ENCODE measurements at regions not wholly inside any gene's neighbourhood (a gene's known extent, or its start where the extent isn't known, plus 50 kb on each side); places are given as distances from the start of the nearest gene placed in this dataset.

DNA sequence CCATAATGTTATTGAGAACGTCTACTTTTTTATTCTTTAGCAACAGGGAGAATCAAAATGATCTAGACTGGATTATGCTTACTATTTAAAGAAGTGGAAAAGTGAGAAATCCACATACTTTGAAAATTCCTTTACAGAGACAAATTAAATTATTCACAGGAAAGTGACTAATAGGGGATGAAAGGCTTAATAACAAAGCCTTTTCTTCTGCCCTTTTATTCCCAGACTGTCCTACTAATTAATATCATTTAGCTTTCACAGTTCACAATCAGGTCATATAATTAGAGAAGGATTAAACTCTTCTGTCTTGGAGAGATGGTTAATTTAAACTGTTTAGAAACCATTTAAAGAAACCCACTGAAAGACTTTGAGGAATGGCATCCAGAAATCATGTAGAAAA is 58.8 kb downstream of the ARL4A start (continued):
- TF ChIP-seq GABPA (IDR thresholded peaks at IDR 0.05; ENCODE audit: low read depth), result no peak
- TF ChIP-seq YBX1 (IDR thresholded peaks at IDR 0.05), result no peak
- TF ChIP-seq POLR2A (IDR thresholded peaks at IDR 0.05; ENCODE audit: low read depth, low read length), result no peak
- no peak for TF ChIP-seq BCL11A (IDR thresholded peaks at IDR 0.05; ENCODE audit: low read depth, low read length)
- TF ChIP-seq FOS (IDR thresholded peaks at IDR 0.05; ENCODE audit: borderline replicate concordance, extremely low read depth, insufficient read length), result no peak
- no peak for TF ChIP-seq POLR2AphosphoS2 (IDR thresholded peaks at IDR 0.05; ENCODE audit: low read depth, low read length)
- no peak for TF ChIP-seq RB1 (IDR thresholded peaks at IDR 0.05; ENCODE audit: borderline replicate concordance)

DNA sequence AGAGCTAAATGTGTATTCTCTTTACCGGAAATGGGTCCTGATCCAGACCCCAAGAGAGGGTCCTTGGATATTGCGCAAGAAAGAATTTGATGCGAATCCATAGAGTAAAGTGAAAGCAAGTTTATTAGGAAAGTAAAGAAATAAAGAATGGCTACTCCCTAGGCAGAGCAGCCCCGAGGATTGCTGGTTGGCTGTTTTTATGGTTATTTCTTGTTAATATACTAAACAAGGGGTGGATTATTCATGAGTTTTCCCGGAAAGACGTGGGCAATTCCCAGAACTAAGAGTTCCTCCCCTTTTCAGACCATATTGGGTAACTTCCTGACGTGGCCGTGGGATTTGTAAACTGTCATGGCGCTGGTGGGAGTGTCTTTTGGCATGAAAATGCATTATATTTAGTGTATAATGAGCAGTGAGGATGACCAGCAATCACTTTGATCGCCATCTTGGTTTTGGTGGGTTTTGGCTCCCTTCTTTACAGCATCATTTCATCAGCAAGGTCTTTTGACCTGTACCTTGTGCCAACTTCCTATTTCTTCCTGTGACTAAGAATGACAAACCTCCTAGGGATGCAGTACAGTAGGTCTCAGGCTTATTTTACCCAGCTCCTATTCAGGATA is 60.4 kb downstream of the ARL4A start:
- Histone ChIP-seq H3K9me3 (replicated peaks; ENCODE audit: control insufficient read depth, insufficient read depth, low read length) (no peaks in the 10 kb centered on the region), H3K27ac (ENCODE audit: control insufficient read depth, insufficient read depth) (no peak overlapping the region), H3K4me2 (ENCODE audit: control insufficient read depth, insufficient read depth) (no peak overlapping the region), H4K20me1 (ENCODE audit: control insufficient read depth, insufficient read depth) (no peaks in the 10 kb centered on the region), H3K9ac (ENCODE audit: control insufficient read depth, insufficient read depth, low read length) (no peak overlapping the region), H3K4me3 (no peak overlapping the region), H3K79me2 (ENCODE audit: control insufficient read depth, insufficient read depth, low read length) (no peaks in the 10 kb centered on the region), H3K27me3 (replicated peaks in 1 of 2; ENCODE audit: control insufficient read depth in 2 of 2, insufficient read depth in 2 of 2, low read length in 1 of 2) (no peaks in the 10 kb centered on the region), H2AFZ (ENCODE audit: control insufficient read depth, low read depth, low read length) (no peak overlapping the region), H3K4me1 (ENCODE audit: control insufficient read depth, insufficient read depth, low read length) (no peaks in the 10 kb centered on the region), H3K36me3 (ENCODE audit: control insufficient read depth in 2 of 2, insufficient read depth in 2 of 2, low read length in 1 of 2) (no peaks in the 10 kb centered on the region)
- SMC1A ChIA-PET (ENCODE audit: uncharacterized antibody, unreplicated experiment), result interaction anchor here (1.2 kb wide), 1 partner anchor 28 kb away, joined by 5 read pairs; no protein-coding TSS in a partner anchor
- intact Hi-C loops (cut with micrococcal nuclease; ENCODE audit: unreplicated experiment), result no loop called here
- DNase-seq (ENCODE audit: low read depth, low spot score) (no peak), FAIRE-seq (no peak), ATAC-seq (no peak)
- RAD21 ChIA-PET (ENCODE audit: unreplicated experiment), result no interaction called here
- TF ChIP-seq, protein P1, sequence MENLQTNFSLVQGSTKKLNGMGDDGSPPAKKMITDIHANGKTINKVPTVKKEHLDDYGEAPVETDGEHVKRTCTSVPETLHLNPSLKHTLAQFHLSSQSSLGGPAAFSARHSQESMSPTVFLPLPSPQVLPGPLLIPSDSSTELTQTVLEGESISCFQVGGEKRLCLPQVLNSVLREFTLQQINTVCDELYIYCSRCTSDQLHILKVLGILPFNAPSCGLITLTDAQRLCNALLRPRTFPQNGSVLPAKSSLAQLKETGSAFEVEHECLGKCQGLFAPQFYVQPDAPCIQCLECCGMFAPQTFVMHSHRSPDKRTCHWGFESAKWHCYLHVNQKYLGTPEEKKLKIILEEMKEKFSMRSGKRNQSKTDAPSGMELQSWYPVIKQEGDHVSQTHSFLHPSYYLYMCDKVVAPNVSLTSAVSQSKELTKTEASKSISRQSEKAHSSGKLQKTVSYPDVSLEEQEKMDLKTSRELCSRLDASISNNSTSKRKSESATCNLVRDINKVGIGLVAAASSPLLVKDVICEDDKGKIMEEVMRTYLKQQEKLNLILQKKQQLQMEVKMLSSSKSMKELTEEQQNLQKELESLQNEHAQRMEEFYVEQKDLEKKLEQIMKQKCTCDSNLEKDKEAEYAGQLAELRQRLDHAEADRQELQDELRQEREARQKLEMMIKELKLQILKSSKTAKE (IDR thresholded peaks at IDR 0.05; ENCODE audit: low read depth, poor library complexity, severe bottlenecking), result no peak
- no peak for TF ChIP-seq TCF7 (IDR thresholded peaks at IDR 0.05; ENCODE audit: borderline replicate concordance)
- no peak for TF ChIP-seq JUNB (IDR thresholded peaks at IDR 0.05)
- TF ChIP-seq, protein P2, sequence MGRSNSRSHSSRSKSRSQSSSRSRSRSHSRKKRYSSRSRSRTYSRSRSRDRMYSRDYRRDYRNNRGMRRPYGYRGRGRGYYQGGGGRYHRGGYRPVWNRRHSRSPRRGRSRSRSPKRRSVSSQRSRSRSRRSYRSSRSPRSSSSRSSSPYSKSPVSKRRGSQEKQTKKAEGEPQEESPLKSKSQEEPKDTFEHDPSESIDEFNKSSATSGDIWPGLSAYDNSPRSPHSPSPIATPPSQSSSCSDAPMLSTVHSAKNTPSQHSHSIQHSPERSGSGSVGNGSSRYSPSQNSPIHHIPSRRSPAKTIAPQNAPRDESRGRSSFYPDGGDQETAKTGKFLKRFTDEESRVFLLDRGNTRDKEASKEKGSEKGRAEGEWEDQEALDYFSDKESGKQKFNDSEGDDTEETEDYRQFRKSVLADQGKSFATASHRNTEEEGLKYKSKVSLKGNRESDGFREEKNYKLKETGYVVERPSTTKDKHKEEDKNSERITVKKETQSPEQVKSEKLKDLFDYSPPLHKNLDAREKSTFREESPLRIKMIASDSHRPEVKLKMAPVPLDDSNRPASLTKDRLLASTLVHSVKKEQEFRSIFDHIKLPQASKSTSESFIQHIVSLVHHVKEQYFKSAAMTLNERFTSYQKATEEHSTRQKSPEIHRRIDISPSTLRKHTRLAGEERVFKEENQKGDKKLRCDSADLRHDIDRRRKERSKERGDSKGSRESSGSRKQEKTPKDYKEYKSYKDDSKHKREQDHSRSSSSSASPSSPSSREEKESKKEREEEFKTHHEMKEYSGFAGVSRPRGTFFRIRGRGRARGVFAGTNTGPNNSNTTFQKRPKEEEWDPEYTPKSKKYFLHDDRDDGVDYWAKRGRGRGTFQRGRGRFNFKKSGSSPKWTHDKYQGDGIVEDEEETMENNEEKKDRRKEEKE (IDR thresholded peaks at IDR 0.05), result no peak
- no peak for TF ChIP-seq POLR2AphosphoS5 (IDR thresholded peaks at IDR 0.05; ENCODE audit: low read length)
- TF ChIP-seq TARDBP (IDR thresholded peaks at IDR 0.05; ENCODE audit: borderline replicate concordance), result no peak
- TF ChIP-seq, protein P3, sequence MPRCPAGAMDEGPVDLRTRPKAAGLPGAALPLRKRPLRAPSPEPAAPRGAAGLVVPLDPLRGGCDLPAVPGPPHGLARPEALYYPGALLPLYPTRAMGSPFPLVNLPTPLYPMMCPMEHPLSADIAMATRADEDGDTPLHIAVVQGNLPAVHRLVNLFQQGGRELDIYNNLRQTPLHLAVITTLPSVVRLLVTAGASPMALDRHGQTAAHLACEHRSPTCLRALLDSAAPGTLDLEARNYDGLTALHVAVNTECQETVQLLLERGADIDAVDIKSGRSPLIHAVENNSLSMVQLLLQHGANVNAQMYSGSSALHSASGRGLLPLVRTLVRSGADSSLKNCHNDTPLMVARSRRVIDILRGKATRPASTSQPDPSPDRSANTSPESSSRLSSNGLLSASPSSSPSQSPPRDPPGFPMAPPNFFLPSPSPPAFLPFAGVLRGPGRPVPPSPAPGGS (IDR thresholded peaks at IDR 0.05; ENCODE audit: borderline replicate concordance, insufficient read depth, low read depth, low read length, poor library complexity, severe bottlenecking), result no peak
- TF ChIP-seq POLR2A (IDR thresholded peaks at IDR 0.05; ENCODE audit: low read depth, low read length), result no peak
- TF ChIP-seq IKZF1 (conservative IDR thresholded peaks at IDR 0.05), result no peak
- no peak for TF ChIP-seq SUZ12 (IDR thresholded peaks at IDR 0.05; ENCODE audit: unreplicated experiment)
- TF ChIP-seq HDAC6 (IDR thresholded peaks at IDR 0.05; ENCODE audit: unreplicated experiment), result no peak
- BruUV-seq (replicated peaks), result no TSS peak
- CTCF ChIA-PET, result no interaction called here
- WGBS (ENCODE audit: insufficient coverage, insufficient replicate concordance, low lambda C conversion rate, missing lambda C conversion rate), result 29% methylated on average over 10 of the region's 10 CpGs
- in situ Hi-C loops (cut with MboI), result no loop called here
- POLR2A ChIA-PET, result no interaction called here

Data from GM12878 (cell line).